Nephron (organoid): ENCODE measurements at regions not wholly inside any gene's neighbourhood (a gene's known extent, or its start where the extent isn't known, plus 50 kb on each side); places are given as distances from the start of the nearest gene placed in this dataset.
A peak's percentile ranks its signal among the peaks of the same experiment; 100 is the strongest.
"Not testable (repeated sequence)": the region's sequence is repeated elsewhere in the genome, so short reads cannot be mapped to it uniquely, and the experiment has no call there.

Experiments
- H3K27ac Mint-ChIP-seq, 3 experiments: 2 replicates each; pipeline ENCODE4 v1.8.0; 2020; ENCODE audit warnings: mixed read lengths in 3 of 3, mild to moderate bottlenecking in 2 of 3, moderate library complexity in 1 of 3
- H3K27me3 Mint-ChIP-seq: 2 replicates; pipeline ENCODE4 v1.8.0; 2021; ENCODE audit warnings: low read depth, mild to moderate bottlenecking, moderate library complexity, mixed read lengths
- H3K36me3 Mint-ChIP-seq: 2 replicates; pipeline ENCODE4 v1.8.0; 2020; ENCODE audit warnings: low read depth, mixed read lengths
- H3K4me1 Mint-ChIP-seq: 2 replicates; pipeline ENCODE4 v1.8.0; 2020; ENCODE audit warnings: mixed read lengths
- H3K4me3 Mint-ChIP-seq, 3 experiments: 2 replicates each; pipeline ENCODE4 v1.8.0; 2020; ENCODE audit warnings: mild to moderate bottlenecking in 3 of 3, mixed read lengths in 3 of 3, moderate library complexity in 2 of 3
- H3K9me3 Mint-ChIP-seq: 2 replicates; pipeline ENCODE4 v1.8.0; 2020; ENCODE audit warnings: mixed read lengths
- TF ChIP-seq, protein P1 (sequence below), 3 experiments: fragments of 200-600 bp; sonication (generic); IDR thresholded peaks; one replicate each; pipeline ENCODE4 v1.5.0; 2021; ENCODE audit warnings: antibody characterized with exemption in 3 of 3; ENCODE audit not compliant: unreplicated experiment in 3 of 3

DNA sequence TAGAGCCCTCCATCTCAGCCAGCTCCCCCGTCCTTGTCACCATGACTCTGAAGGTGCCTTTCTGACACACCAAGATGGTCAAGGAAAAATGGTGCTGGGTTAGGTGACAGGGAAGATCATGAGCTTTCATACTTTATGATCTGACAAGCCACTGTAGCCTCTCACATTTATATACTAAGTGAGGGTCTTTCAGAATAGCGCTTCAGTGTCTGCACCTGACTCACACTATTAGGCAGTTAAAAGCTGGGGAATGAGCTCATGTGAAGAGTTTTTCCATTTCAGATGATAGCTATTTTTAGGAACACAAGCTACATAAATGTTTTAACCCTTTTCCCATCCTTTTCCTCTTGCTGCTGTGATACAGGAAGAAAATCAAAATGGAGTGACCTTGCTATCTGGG lies 101.1 kb downstream of the FAM72B start:
- H3K36me3 Mint-ChIP-seq, H3K4me3 Mint-ChIP-seq, H3K9me3 Mint-ChIP-seq, H3K4me1 Mint-ChIP-seq, H3K27ac Mint-ChIP-seq, H3K27me3 Mint-ChIP-seq: not testable (repeated sequence)

DNA sequence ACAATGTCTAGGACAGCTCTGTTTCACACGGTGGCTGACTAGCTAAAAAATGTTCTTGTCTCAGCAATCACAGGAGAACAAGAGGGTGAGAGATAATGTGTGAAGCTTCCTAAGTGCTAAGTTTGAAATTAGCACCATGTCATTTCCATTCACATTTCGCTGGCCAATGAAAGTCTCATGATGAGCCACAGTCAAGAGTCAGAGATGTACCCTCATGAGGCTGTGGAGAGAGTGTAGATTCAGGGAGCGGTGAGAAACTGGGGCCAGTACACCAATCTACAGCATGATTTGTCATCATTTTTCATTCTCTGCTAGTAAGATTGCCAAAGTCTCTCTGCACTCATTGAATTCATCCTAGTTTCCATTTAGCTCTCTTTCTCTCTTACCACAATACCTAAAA lies 97.9 kb downstream of the FAM72B start:
- not testable (repeated sequence) for H3K27me3 Mint-ChIP-seq, H3K4me1 Mint-ChIP-seq, H3K27ac Mint-ChIP-seq, H3K36me3 Mint-ChIP-seq, H3K9me3 Mint-ChIP-seq, H3K4me3 Mint-ChIP-seq

DNA sequence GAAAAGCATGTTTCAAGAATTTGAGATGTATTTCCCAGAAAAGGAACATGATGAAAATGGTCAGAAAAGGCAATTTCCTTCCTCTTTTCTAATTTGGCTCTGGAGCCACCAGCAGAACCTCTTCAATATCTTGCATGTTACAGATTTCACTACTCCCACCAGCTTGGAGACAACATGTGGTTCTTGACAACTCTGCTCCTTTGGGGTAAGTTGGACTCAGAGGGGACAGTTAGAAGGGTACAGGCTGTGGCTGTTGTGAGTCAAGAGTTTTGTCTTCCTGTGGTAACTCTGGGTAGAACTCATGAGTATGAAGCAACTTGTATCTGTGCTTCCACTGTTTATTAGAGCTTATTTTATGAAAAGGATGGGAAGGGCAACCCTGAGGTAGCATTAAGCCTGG lies 96.9 kb downstream of the FAM72B start:
- H3K4me1 Mint-ChIP-seq, H3K36me3 Mint-ChIP-seq, H3K4me3 Mint-ChIP-seq, H3K9me3 Mint-ChIP-seq, H3K27me3 Mint-ChIP-seq, H3K27ac Mint-ChIP-seq: not testable (repeated sequence)

DNA sequence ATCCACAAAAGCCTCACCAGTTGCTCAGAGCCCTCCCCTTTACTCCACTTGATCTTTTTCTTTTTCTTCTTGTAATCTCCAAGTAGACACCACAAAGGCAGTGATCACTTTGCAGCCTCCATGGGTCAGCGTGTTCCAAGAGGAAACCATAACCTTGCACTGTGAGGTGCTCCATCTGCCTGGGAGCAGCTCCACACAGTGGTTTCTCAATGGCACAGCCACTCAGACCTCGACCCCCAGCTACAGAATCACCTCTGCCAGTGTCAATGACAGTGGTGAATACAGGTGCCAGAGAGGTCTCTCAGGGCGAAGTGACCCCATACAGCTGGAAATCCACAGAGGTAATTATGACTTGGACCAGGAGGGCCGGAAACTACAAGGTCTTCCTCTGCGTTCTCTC lies 95.6 kb downstream of the FAM72B start:
- H3K9me3 Mint-ChIP-seq, H3K27ac Mint-ChIP-seq, H3K27me3 Mint-ChIP-seq, H3K4me3 Mint-ChIP-seq, H3K4me1 Mint-ChIP-seq, H3K36me3 Mint-ChIP-seq: not testable (repeated sequence)

DNA sequence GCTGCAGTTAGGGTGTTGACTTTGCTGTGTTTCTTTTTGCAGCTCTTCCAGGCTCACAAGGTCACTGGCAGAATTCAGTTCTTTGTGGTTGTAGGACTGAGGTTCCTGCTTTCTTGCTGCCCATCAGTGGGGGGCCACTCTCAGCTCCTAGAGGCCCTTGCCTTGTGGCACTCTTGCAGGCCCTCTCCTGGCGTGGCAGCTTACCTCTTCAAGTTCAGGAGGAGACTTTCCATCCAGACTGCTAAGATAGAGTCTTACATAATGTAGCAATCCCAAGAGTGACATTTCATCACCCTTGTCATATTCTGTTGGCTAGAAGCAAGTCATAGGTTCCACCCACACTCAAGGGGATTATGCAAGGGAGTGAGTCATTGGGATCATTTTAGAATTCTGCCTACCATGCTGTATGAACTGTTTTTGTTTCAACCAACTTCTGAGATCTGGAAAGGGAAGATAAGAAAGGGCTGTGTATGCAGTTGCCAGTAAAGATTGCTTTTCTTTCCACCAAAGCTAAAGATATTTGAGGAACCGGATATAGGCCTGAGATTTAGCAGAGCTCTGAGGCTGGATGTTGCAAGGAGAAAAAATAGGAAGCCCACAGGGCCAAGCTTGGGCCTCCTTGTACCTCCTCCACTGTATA lies 91.7 kb downstream of the FAM72B start:
- not testable (repeated sequence) for H3K4me3 Mint-ChIP-seq, H3K27me3 Mint-ChIP-seq

DNA sequence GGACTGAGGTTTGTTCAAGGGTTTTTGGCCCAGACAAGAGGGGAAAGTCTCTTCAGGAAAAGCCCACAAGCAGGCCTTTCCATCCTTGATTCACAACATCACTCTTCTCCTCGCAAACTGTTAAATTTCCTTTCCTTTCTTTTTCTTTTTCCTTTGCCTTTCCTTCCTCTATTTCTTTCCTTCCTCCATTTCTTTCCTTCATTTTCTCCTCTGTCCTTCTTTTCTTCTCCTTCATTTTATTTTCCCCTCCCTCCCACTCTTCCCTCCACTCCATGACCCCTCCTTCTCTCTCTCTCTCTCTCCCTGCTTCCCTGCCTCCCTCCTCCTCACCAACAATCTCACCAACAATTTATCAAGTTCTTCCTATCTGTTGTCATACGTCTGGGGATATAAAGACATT lies 89.1 kb downstream of the FAM72B start:
- H3K4me3 Mint-ChIP-seq, H3K4me1 Mint-ChIP-seq, H3K27me3 Mint-ChIP-seq, H3K36me3 Mint-ChIP-seq, H3K9me3 Mint-ChIP-seq, H3K27ac Mint-ChIP-seq: not testable (repeated sequence)

More for the DNA sequence above, 91.7 kb downstream of the FAM72B start:
- H3K36me3 Mint-ChIP-seq, H3K4me1 Mint-ChIP-seq, H3K27ac Mint-ChIP-seq, H3K9me3 Mint-ChIP-seq: not testable (repeated sequence)

DNA sequence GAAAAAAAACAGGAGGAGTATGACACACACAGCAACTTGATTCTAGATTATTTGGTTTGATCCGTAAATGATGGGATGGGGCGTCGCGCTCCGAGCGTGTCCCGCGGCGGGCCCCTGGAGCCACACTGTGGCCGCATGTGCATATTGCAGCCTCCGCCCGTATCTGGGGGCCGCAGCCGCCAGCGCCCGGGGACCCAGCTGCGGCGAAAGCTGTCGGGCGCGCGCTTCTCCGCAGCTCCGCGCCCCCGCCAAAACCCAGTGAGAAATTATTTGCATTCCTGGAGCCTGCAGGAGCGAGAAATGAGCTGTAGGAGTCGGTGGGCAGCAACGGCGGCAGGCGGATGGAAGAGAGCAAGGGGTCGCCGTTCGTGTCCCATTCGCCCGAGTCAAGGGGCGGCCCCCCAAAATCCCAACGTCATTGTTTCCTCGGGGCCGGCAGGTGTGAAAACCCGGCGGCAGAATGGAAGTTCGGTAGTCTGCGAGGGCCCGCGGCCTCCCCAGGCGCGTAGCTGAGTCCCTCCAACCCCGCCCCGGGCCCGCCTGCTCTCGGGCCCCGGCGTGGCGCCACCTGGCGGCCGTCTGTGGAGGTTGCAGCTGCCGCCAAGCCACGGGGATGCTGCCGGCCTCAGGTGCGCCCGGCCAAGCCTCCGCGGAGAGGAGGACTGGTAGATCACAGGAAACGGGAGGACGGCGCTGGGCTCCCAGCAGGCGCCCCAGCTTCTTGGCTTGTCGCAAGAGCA lies 86.8 kb downstream of the FAM72B start:
- H3K27me3 Mint-ChIP-seq, H3K27ac Mint-ChIP-seq, H3K9me3 Mint-ChIP-seq, H3K36me3 Mint-ChIP-seq, H3K4me1 Mint-ChIP-seq: not testable (repeated sequence)
- TF ChIP-seq, protein P1, sequence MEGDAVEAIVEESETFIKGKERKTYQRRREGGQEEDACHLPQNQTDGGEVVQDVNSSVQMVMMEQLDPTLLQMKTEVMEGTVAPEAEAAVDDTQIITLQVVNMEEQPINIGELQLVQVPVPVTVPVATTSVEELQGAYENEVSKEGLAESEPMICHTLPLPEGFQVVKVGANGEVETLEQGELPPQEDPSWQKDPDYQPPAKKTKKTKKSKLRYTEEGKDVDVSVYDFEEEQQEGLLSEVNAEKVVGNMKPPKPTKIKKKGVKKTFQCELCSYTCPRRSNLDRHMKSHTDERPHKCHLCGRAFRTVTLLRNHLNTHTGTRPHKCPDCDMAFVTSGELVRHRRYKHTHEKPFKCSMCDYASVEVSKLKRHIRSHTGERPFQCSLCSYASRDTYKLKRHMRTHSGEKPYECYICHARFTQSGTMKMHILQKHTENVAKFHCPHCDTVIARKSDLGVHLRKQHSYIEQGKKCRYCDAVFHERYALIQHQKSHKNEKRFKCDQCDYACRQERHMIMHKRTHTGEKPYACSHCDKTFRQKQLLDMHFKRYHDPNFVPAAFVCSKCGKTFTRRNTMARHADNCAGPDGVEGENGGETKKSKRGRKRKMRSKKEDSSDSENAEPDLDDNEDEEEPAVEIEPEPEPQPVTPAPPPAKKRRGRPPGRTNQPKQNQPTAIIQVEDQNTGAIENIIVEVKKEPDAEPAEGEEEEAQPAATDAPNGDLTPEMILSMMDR (IDR thresholded peaks at IDR 0.05; ENCODE audit: unreplicated experiment in 3 of 3): peak; percentile 33 to 63 (median 44)
- H3K4me3 Mint-ChIP-seq: peak overlapping the region; percentile 30 to 72 (median 68)

DNA sequence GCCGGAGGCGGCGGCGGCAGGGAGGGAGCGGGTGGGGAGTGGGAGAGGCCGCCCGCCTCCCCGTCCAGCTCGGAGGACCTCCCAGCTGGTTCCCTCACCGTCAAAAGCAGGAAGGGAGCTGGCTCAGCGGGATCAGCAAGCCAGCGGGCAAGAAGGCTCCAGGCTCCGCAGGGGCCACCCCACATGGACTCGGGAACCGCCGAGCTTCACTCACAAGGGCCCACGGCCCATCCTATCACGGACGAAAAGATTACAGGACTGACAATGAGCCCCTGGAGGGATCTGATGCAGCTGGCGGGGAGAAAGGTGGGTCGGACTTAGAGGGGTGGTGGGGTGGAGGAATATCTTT lies 86.3 kb downstream of the FAM72B start:
- peak overlapping the region in 2 of 3 experiments; percentile 64 to 77 for H3K4me3 Mint-ChIP-seq
- H3K9me3 Mint-ChIP-seq, H3K36me3 Mint-ChIP-seq, H3K4me1 Mint-ChIP-seq, H3K27me3 Mint-ChIP-seq, H3K27ac Mint-ChIP-seq: not testable (repeated sequence)

DNA sequence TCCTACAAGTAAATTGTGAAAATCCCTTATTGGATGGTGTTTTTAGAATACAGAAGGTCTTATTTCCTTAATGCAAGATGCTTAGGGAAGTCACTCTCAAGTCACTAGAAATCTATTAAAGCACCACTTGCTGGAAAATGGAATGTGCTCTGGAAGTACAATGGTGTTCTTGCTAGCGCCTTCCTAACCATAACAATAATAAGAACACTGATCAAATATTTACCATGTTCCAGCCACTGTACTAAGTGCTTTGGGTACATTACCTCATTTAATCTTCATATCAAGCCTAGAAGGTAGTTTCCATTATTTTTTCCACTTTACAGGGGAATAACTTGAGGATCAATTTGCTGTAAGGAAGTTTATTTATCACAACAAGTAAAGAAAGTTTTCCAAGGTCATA lies 75.1 kb downstream of the FAM72B start:
- not testable (repeated sequence) for H3K9me3 Mint-ChIP-seq, H3K36me3 Mint-ChIP-seq, H3K27ac Mint-ChIP-seq, H3K4me3 Mint-ChIP-seq, H3K4me1 Mint-ChIP-seq, H3K27me3 Mint-ChIP-seq

DNA sequence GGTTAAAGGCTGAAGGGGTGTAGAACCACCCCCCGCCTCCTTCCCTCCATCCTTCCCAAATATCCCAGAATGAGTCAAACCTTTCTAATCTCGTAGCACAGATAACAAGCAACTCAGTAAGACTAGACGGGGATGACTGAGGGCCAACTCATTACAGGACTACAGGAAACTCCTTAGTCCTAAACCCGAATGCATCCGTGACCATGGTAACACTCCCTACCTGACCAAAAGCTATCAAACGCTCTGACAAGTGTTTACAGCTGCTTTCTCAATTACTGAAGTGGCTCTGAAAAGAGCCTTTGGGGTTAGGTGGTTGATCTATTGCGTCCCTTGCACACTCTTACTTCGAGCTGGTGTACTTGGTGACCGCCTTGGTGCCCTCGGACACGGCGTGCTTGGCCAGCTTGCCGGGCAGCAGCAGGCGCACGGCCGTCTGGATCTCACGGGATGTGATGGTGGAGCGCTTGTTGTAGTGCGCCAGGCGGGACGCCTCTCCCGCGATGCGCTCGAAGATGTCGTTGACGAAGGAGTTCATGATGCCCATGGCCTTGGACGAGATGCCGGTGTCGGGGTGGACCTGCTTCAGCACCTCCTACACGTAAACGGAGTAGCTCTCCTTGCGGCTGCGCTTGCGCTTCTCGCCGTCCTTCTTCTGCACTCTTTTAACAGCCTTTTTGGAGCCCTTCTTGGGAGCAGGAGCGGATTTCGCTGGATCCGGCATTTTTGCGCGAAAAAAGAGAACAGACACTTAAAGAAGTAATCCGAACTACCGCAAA lies 67.4 kb downstream of the FAM72B start:
- H3K27me3 Mint-ChIP-seq, H3K4me3 Mint-ChIP-seq, H3K36me3 Mint-ChIP-seq, H3K27ac Mint-ChIP-seq, H3K9me3 Mint-ChIP-seq, H3K4me1 Mint-ChIP-seq: not testable (repeated sequence)

DNA sequence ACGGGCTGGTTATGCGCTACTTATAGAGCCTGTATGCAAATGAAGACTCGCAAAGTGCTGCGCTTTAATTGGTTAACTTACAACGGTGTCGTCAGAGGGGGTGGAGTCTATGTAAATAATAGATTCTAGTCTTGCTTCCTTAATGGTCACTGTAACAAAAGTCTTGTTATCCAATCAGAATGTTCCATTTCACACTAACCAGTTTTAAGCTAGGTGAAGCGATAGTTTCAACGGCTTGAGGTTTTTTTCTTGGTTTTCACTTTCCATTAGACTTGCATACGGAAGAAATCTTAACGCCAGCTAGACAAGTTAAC lies 66.9 kb downstream of the FAM72B start:
- not testable (repeated sequence) for H3K9me3 Mint-ChIP-seq, H3K36me3 Mint-ChIP-seq, H3K27me3 Mint-ChIP-seq, H3K4me1 Mint-ChIP-seq, H3K4me3 Mint-ChIP-seq, H3K27ac Mint-ChIP-seq

DNA sequence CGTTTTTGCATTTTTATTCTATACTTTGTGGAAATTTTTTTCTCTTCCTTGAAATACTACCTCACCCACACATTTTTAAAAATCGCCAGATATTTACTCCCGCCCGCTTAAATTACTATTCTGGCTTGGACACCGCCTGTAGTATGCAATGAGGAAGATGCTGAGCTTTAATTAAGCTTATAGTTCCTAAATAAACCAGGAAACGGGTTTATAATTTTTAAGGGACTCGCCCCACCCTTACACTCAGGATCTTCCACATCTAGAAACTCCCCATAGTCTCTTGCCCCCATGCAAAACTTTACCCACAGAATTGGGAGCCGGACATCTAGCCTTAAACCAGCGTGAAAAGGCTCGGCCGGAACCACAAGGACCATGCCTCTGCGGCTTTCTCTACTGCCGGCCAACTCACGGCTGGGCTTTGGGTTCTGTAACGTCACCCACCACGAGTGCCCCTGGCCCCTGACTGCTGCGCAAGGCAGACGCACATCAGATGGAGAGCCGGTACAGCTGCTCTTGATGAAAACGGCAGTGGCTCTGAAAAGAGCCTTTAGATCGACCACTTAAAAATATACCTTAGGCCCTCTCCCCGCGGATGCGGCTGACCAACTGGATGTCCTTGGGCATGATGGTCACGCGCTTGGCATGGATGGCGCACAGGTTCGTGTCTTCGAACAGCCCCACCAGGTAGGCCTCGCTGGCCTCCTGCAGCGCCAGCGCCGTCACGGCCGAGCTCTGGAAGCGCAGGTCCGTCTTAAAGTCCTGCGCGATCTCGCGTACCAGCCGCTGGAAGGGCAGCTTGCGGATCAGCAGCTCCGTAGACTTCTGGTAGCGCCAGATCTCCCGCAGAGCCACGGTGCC lies 66.3 kb downstream of the FAM72B start:
- H3K9me3 Mint-ChIP-seq, H3K27ac Mint-ChIP-seq, H3K4me3 Mint-ChIP-seq, H3K4me1 Mint-ChIP-seq, H3K27me3 Mint-ChIP-seq, H3K36me3 Mint-ChIP-seq: not testable (repeated sequence)
